ENCODE measurements at regions not wholly inside any gene's neighbourhood (a gene's known extent, or its start where the extent isn't known, plus 50 kb on each side); places are given as distances from the start of the nearest gene placed in this dataset.

DNA sequence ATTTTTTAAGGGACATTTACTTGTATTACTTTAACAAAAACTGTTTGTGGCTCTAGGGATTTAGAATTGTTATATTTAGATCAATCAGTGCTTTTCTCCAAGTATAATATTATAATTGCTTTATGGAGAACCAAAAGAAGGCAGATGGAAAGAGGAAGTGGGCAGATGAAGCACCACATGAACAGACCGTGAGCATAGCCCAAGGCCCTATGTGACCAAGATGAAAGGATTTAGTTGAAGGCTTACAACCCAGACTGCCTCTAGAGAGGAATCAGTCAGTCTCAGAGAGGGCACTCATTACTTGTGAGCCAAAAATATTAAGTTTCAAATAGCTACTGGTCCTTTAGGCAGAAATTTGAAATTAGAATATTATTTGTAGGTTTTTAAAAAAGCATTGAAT lies 102.3 kb upstream of the IMPG1 start:
- TF ChIP-seq KDM1A (IDR thresholded peaks at IDR 0.05): no peak
- no peak for TF ChIP-seq NR3C1 (CRISPR knock-in tag; IDR thresholded peaks at IDR 0.05)
- TF ChIP-seq, protein P1, sequence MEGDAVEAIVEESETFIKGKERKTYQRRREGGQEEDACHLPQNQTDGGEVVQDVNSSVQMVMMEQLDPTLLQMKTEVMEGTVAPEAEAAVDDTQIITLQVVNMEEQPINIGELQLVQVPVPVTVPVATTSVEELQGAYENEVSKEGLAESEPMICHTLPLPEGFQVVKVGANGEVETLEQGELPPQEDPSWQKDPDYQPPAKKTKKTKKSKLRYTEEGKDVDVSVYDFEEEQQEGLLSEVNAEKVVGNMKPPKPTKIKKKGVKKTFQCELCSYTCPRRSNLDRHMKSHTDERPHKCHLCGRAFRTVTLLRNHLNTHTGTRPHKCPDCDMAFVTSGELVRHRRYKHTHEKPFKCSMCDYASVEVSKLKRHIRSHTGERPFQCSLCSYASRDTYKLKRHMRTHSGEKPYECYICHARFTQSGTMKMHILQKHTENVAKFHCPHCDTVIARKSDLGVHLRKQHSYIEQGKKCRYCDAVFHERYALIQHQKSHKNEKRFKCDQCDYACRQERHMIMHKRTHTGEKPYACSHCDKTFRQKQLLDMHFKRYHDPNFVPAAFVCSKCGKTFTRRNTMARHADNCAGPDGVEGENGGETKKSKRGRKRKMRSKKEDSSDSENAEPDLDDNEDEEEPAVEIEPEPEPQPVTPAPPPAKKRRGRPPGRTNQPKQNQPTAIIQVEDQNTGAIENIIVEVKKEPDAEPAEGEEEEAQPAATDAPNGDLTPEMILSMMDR (IDR thresholded peaks at IDR 0.05 in 2 of 3, conservative IDR thresholded peaks at IDR 0.05 in 1 of 3; ENCODE audit: insufficient read depth in 2 of 3, low read depth in 1 of 3, low read length in 3 of 3): no peak

All from K562 (cell line).